HFFc6 (cell line): ENCODE measurements at regions not wholly inside any gene's neighbourhood (a gene's known extent, or its start where the extent isn't known, plus 50 kb on each side); places are given as distances from the start of the nearest gene placed in this dataset.
"Not testable (repeated sequence)": the region's sequence is repeated elsewhere in the genome, so short reads cannot be mapped to it uniquely, and the experiment has no call there.

Experiments used
- DNase-seq: peaks from one replicate; pipeline ENCODE4 v3.0.0-alpha.2; 2018
- H3K27ac Mint-ChIP-seq: 2 replicates; pipeline ENCODE4 v1.8.0; 2020; ENCODE audit warnings: mild to moderate bottlenecking, mixed read lengths
- H3K27me3 Mint-ChIP-seq: 2 replicates; pipeline ENCODE4 v1.8.0; 2021; ENCODE audit warnings: mild to moderate bottlenecking, moderate library complexity, mixed read lengths; ENCODE audit not compliant: insufficient read depth
- H3K36me3 Mint-ChIP-seq: 2 replicates; pipeline ENCODE4 v1.8.0; 2021; ENCODE audit warnings: low read depth, mixed read lengths
- H3K4me1 Mint-ChIP-seq: 2 replicates; pipeline ENCODE4 v1.8.0; 2020; ENCODE audit warnings: low read depth, mixed read lengths
- H3K4me3 Mint-ChIP-seq: 2 replicates; pipeline ENCODE4 v1.8.0; 2020; ENCODE audit warnings: mild to moderate bottlenecking, moderate library complexity, mixed read lengths
- H3K9me3 Mint-ChIP-seq: 2 replicates; pipeline ENCODE4 v1.8.0; 2020; ENCODE audit warnings: mild to moderate bottlenecking, mixed read lengths
- TF ChIP-seq, protein P1 (sequence below): fragments of 200-600 bp; sonication (generic); IDR thresholded peaks from 2 replicates; pipeline ENCODE4 v1.5.0; 2021; ENCODE audit warnings: antibody characterized with exemption, mild to moderate bottlenecking

DNA sequence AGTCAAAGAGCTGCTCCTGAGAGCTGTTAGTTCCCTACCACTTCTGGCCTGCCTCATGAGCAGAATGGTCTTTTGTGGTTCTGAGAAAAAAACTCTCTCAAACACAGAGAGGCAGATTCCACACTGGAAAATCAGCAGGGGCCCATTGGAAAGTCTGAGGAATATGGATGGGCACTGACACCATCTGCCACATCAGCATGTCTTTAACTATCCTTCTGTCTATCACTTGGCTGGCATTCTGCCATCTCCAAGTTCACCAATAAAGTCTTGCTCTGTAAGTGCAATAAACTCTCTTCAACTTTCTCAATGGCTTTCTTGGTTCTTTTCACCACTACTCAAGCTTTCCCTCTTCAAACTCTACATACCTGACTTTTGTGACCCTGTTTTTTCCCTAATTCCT, 101.3 kb upstream of the GALNT15 start:
- peaks cover 10% of the 10 kb centered on the region for H3K36me3 Mint-ChIP-seq
- H3K4me3 Mint-ChIP-seq: no peak overlapping the region
- peaks cover 15% of the 10 kb centered on the region for H3K9me3 Mint-ChIP-seq
- TF ChIP-seq, protein P1, sequence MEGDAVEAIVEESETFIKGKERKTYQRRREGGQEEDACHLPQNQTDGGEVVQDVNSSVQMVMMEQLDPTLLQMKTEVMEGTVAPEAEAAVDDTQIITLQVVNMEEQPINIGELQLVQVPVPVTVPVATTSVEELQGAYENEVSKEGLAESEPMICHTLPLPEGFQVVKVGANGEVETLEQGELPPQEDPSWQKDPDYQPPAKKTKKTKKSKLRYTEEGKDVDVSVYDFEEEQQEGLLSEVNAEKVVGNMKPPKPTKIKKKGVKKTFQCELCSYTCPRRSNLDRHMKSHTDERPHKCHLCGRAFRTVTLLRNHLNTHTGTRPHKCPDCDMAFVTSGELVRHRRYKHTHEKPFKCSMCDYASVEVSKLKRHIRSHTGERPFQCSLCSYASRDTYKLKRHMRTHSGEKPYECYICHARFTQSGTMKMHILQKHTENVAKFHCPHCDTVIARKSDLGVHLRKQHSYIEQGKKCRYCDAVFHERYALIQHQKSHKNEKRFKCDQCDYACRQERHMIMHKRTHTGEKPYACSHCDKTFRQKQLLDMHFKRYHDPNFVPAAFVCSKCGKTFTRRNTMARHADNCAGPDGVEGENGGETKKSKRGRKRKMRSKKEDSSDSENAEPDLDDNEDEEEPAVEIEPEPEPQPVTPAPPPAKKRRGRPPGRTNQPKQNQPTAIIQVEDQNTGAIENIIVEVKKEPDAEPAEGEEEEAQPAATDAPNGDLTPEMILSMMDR: no peak
- no peak for DNase-seq
- peaks cover 84% of the 10 kb centered on the region for H3K4me1 Mint-ChIP-seq
- H3K27ac Mint-ChIP-seq: peak overlapping the region; percentile 96
- H3K27me3 Mint-ChIP-seq: peaks cover 3% of the 10 kb centered on the region

DNA sequence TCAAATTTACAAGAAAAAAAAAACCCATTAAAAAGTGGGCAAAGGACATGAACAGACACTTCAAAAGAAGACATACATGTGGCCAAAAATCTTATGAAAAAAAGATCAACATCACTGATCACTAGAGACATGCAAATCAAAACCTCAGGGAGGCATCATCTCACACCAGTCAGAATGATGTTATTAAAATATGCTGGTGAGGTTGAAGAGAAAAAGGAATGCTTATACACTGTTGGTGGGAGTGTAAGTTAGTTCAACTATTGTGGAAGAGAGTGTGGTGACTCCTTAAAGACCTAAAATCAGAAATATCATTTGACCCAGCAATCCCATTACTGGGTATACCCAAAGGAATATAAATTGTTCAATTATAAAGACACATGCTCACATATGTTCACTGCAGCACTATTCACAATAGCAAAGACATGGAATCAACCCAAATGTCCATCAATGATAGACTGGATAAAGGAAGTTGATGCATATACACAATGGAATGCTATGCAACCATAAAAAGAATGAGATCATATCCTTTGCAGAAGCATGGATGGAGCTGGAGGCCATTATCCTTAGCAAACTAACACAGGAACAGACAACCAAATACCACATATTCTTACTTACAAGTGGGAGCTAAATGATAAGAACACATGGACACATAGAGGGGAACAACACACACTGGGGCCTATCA, 100.3 kb upstream of the GALNT15 start:
- peaks cover 15% of the 10 kb centered on the region for H3K9me3 Mint-ChIP-seq
- peaks cover 10% of the 10 kb centered on the region for H3K36me3 Mint-ChIP-seq
- DNase-seq: peak; percentile 69
- TF ChIP-seq, protein P1: peak; percentile 28; the same call in 1 of the 2 replicates
- peak overlapping the region; percentile 60 for H3K4me3 Mint-ChIP-seq
- peaks cover 84% of the 10 kb centered on the region for H3K4me1 Mint-ChIP-seq
- not testable (repeated sequence) for H3K27me3 Mint-ChIP-seq
- H3K27ac Mint-ChIP-seq: peak overlapping the region; percentile 96

DNA sequence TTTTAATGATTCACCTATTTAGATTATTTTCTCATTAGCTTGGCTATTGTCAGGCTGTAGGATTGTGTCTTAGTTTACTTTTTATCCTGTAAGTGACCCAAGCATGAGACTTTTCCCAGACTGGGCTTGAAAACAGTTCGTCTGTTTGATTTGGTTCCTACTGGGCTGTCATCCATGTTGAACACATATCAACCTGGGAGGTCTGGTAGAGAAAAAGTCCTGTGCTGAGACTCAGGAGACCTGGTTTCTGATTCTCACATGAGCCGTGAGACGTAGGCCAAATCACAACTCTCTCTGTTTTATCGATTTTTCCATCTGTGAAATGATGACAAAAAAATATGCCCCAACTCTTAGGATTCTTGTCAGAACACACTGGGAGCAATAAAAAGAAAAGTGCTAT, 98.8 kb upstream of the GALNT15 start:
- DNase-seq: no peak
- no peak overlapping the region for H3K4me3 Mint-ChIP-seq
- peak overlapping the region; percentile 96 for H3K27ac Mint-ChIP-seq
- H3K4me1 Mint-ChIP-seq: peaks cover 78% of the 10 kb centered on the region
- TF ChIP-seq, protein P1: no peak
- H3K36me3 Mint-ChIP-seq: peaks cover 22% of the 10 kb centered on the region
- peaks cover 3% of the 10 kb centered on the region for H3K27me3 Mint-ChIP-seq
- H3K9me3 Mint-ChIP-seq: peaks cover 24% of the 10 kb centered on the region

DNA sequence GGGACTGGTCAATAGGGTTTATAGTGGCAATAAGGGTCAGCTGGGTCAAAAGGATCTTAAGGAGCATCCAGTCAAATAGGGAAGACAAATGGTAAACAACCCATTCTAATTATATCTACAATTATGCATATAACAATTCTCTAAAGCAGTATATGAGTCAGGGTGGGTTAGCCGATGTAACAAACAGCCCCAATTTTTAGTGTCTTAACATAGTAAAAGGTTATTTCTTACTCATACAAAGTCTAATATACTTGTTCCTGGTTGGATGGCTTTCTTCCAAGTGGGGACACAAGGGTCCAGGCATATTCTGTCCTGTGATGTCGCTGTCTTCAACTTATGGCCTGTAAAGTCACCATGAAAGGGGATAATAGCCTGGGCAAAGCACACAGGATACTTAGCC, 97.9 kb upstream of the GALNT15 start:
- TF ChIP-seq, protein P1: no peak

DNA sequence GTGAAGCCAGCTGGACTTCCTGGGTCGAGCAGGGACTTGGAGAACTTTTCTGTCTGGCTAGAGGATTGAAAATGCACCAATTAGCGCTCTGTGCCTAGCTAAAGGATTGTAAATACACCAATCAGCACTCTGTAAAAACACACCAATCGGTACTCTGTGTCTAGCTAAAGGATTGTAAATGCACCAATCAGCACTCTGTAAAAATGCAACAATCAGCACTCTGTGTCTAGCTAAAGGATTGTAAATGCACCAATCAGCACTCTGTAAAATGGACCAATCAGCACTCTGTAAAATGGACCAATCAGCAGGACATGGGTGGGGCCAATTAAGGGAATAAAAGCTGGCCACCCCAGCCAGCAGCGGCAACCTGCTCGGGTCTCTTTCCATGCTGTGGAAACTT, 97.3 kb upstream of the GALNT15 start:
- not testable (repeated sequence) for H3K27me3 Mint-ChIP-seq, DNase-seq
- peak overlapping the region; percentile 79 for H3K27ac Mint-ChIP-seq
- peaks cover 34% of the 10 kb centered on the region for H3K36me3 Mint-ChIP-seq
- peaks cover 66% of the 10 kb centered on the region for H3K4me1 Mint-ChIP-seq
- H3K9me3 Mint-ChIP-seq: peaks cover 39% of the 10 kb centered on the region
- H3K4me3 Mint-ChIP-seq: peak overlapping the region; percentile 49; the same call in 1 of the 2 replicates

More for the DNA sequence above, 97.9 kb upstream of the GALNT15 start:
- no peak for DNase-seq
- Mint-ChIP-seq H3K4me3 (no peak overlapping the region), H3K36me3 (peaks cover 30% of the 10 kb centered on the region), H3K9me3 (peaks cover 33% of the 10 kb centered on the region), H3K4me1 (peaks cover 71% of the 10 kb centered on the region), H3K27me3 (peaks cover 4% of the 10 kb centered on the region), H3K27ac (no peak overlapping the region)

DNA sequence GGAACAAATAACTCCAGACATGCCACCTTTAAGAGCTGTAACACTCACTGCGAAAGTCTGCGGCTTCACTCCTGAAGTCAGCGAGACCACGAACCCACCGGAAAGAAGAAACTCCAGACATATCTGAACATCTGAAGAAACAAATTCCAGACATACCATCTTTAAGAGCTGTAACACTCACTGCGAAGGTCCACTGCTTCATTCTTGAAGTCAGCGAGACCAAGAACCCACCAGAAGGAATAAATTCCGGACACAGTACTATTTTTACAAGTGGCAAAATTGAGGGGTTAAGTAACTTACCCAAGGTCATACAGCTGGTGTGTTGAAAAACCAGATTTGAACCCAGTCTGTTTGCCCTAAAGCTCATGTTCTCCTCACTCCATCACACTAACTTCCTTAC, 96.8 kb upstream of the GALNT15 start:
- Mint-ChIP-seq H3K27ac (peak overlapping the region; percentile 79), H3K4me3 (peak overlapping the region; percentile 49), H3K4me1 (peaks cover 60% of the 10 kb centered on the region), H3K36me3 (peaks cover 39% of the 10 kb centered on the region), H3K9me3 (peaks cover 44% of the 10 kb centered on the region)
- peak; percentile 50 for DNase-seq
- H3K27me3 Mint-ChIP-seq: not testable (repeated sequence)
